CD4-positive, CD25-positive, alpha-beta regulatory T cell (primary cell): ENCODE measurements at regions not wholly inside any gene's neighbourhood (a gene's known extent, or its start where the extent isn't known, plus 50 kb on each side); places are given as distances from the start of the nearest gene placed in this dataset.

Experiments used
- ATAC-seq, 2 donors: fragments of 150-1000 bp; cut with Tn5 transposase; one replicate each; pipeline ENCODE4 v1.10.0; 2021; ENCODE audit warnings: low read depth in 2 of 2, moderate number of reproducible peaks in 2 of 2, moderate library complexity in 1 of 2
- DNase-seq, 3 donors: peaks; one replicate each; pipeline versions ENCODE4 v3.0.0 to v3.0.0-alpha.2; 2012 to 2022; ENCODE audit warnings: mixed read lengths in 1 of 3
- H3K27ac ChIP-seq: one replicate; pipeline ENCODE4 v1.7.0; 2013; ENCODE audit warnings: mild to moderate bottlenecking, low read length; ENCODE audit not compliant: insufficient read depth, poor library complexity, severe bottlenecking
- H3K27me3 ChIP-seq: one replicate; pipeline ENCODE4 v1.7.0; 2013; ENCODE audit warnings: low read length; ENCODE audit not compliant: control insufficient read depth, insufficient read depth
- H3K36me3 ChIP-seq: one replicate; pipeline ENCODE4 v1.7.0; 2013; ENCODE audit warnings: mild to moderate bottlenecking, low read length, moderate library complexity; ENCODE audit not compliant: control insufficient read depth, insufficient read depth
- H3K4me1 ChIP-seq: 2 replicates; pipeline ENCODE4 v1.7.0; 2013; ENCODE audit warnings: mild to moderate bottlenecking, low read length; ENCODE audit not compliant: insufficient read depth, control insufficient read depth, poor library complexity, severe bottlenecking
- H3K4me3 ChIP-seq: one replicate; pipeline ENCODE4 v1.7.0; 2013; ENCODE audit warnings: low read depth, mild to moderate bottlenecking, low read length, moderate library complexity
- H3K9me3 ChIP-seq, 2 experiments: 1 replicate in 1 of 2; 2 replicates in 1 of 2; pipeline ENCODE4 v1.7.0; 2013; ENCODE audit warnings: low read length in 2 of 2, mild to moderate bottlenecking in 1 of 2, moderate library complexity in 1 of 2; ENCODE audit not compliant: control insufficient read depth in 2 of 2
- H3K27ac Mint-ChIP-seq, 3 donors: one replicate each; pipeline ENCODE4 v1.8.0; 2020 to 2022; ENCODE audit warnings: mild to moderate bottlenecking in 3 of 3, mixed read lengths in 3 of 3, moderate library complexity in 2 of 3
- H3K27me3 Mint-ChIP-seq: one replicate; pipeline ENCODE4 v1.8.0; 2022; ENCODE audit warnings: mild to moderate bottlenecking, mixed read lengths
- H3K36me3 Mint-ChIP-seq: one replicate; pipeline ENCODE4 v1.8.0; 2020; ENCODE audit warnings: mixed read lengths
- H3K4me1 Mint-ChIP-seq, 4 donors: one replicate each; pipeline ENCODE4 v1.8.0; 2020 to 2022; ENCODE audit warnings: mixed read lengths in 4 of 4, mild to moderate bottlenecking in 1 of 4
- H3K4me3 Mint-ChIP-seq, 4 donors: one replicate each; pipeline ENCODE4 v1.8.0; 2020 to 2022; ENCODE audit warnings: mild to moderate bottlenecking in 4 of 4, mixed read lengths in 4 of 4, moderate library complexity in 3 of 4
- H3K9me3 Mint-ChIP-seq, 7 donors: one replicate each; pipeline ENCODE4 v1.8.0; 2020 to 2022; ENCODE audit warnings: mixed read lengths in 7 of 7, mild to moderate bottlenecking in 3 of 7, moderate library complexity in 2 of 7

GRCh38 chr2:217444932-217445331, 557.9 kb downstream of the TNS1 start:
- no peaks in the 10 kb centered on the region for H3K36me3 Mint-ChIP-seq
- H3K27ac Mint-ChIP-seq = no peak overlapping the region
- no peaks in the 10 kb centered on the region for H3K27me3 ChIP-seq

GRCh38 chr2:217444509-217444908, 558.3 kb downstream of the TNS1 start:
- Histone ChIP-seq H3K4me1 (no peaks in the 10 kb centered on the region), H3K27ac (no peak overlapping the region), H3K4me3 (no peak overlapping the region), H3K27me3 (no peaks in the 10 kb centered on the region), H3K9me3 (no peaks in the 10 kb centered on the region), H3K36me3 (no peaks in the 10 kb centered on the region)
- DNase-seq = no peak
- ATAC-seq = no peak
- H3K4me3 Mint-ChIP-seq = no peak overlapping the region
- peaks cover 0 to 4% (median 0%) of the 10 kb centered on the region in 4 donors for H3K4me1 Mint-ChIP-seq
- no peaks in the 10 kb centered on the region for H3K27me3 Mint-ChIP-seq
- peaks cover 0 to 3% (median 0%) of the 10 kb centered on the region in 7 donors for H3K9me3 Mint-ChIP-seq
- H3K27ac Mint-ChIP-seq = no peak overlapping the region
- no peaks in the 10 kb centered on the region for H3K36me3 Mint-ChIP-seq

More at GRCh38 chr2:217444932-217445331, 557.9 kb downstream of the TNS1 start:
- H3K4me1 ChIP-seq = no peaks in the 10 kb centered on the region
- H3K4me3 ChIP-seq = no peak overlapping the region
- no peaks in the 10 kb centered on the region for H3K36me3 ChIP-seq
- no peaks in the 10 kb centered on the region for H3K9me3 ChIP-seq
- ATAC-seq (no peak), DNase-seq (no peak)
- Mint-ChIP-seq H3K4me1 (peaks cover 0 to 4% (median 0%) of the 10 kb centered on the region in 4 donors), H3K4me3 (no peak overlapping the region), H3K27me3 (no peaks in the 10 kb centered on the region), H3K9me3 (peaks cover 0 to 3% (median 0%) of the 10 kb centered on the region in 7 donors)
- no peak overlapping the region for H3K27ac ChIP-seq

GRCh38 chr2:217443601-217444000, 559.2 kb downstream of the TNS1 start:
- Histone ChIP-seq H3K27me3 (no peaks in the 10 kb centered on the region), H3K36me3 (no peaks in the 10 kb centered on the region), H3K9me3 (no peaks in the 10 kb centered on the region), H3K4me1 (no peaks in the 10 kb centered on the region), H3K27ac (no peak overlapping the region), H3K4me3 (no peak overlapping the region)
- ATAC-seq (no peak), DNase-seq (no peak)
- Mint-ChIP-seq H3K27me3 (no peaks in the 10 kb centered on the region), H3K9me3 (peaks cover 0 to 3% (median 0%) of the 10 kb centered on the region in 7 donors), H3K4me1 (peaks cover 0 to 4% (median 0%) of the 10 kb centered on the region in 4 donors), H3K27ac (no peak overlapping the region), H3K36me3 (no peaks in the 10 kb centered on the region), H3K4me3 (no peak overlapping the region)

- Mint-ChIP-seq H3K36me3 (no peaks in the 10 kb centered on the region), H3K27me3 (no peaks in the 10 kb centered on the region), H3K4me3 (no peak overlapping the region), H3K27ac (no peak overlapping the region), H3K9me3 (peaks cover 0 to 1% (median 0%) of the 10 kb centered on the region in 7 donors), H3K4me1 (peaks cover 0 to 4% (median 0%) of the 10 kb centered on the region in 4 donors)
- no peaks in the 10 kb centered on the region for H3K4me1 ChIP-seq
- H3K27ac ChIP-seq = no peak overlapping the region
- ATAC-seq = no peak
- DNase-seq = no peak
- no peaks in the 10 kb centered on the region for H3K9me3 ChIP-seq
- no peaks in the 10 kb centered on the region for H3K27me3 ChIP-seq
- H3K4me3 ChIP-seq = no peak overlapping the region
- H3K36me3 ChIP-seq = no peaks in the 10 kb centered on the region
These were observed 562.8 kb downstream of the TNS1 start for GRCh38 chr2:217440000-217440399.

- H3K9me3 Mint-ChIP-seq = peaks cover 0 to 1% (median 0%) of the 10 kb centered on the region in 7 donors
- ATAC-seq = no peak
- H3K27me3 ChIP-seq = no peaks in the 10 kb centered on the region
- H3K4me1 ChIP-seq = no peaks in the 10 kb centered on the region
- H3K4me3 ChIP-seq = no peak overlapping the region
- H3K4me1 Mint-ChIP-seq = peaks cover 0 to 4% (median 0%) of the 10 kb centered on the region in 4 donors
- H3K36me3 Mint-ChIP-seq = peaks cover 1% of the 10 kb centered on the region
- H3K27ac ChIP-seq = no peak overlapping the region
- H3K9me3 ChIP-seq = no peaks in the 10 kb centered on the region
- H3K4me3 Mint-ChIP-seq = no peak overlapping the region
- H3K27me3 Mint-ChIP-seq = no peaks in the 10 kb centered on the region
- H3K36me3 ChIP-seq = no peaks in the 10 kb centered on the region
- no peak overlapping the region for H3K27ac Mint-ChIP-seq
- no peak for DNase-seq
These were observed 564.0 kb downstream of the TNS1 start for GRCh38 chr2:217438821-217439220.

GRCh38 chr2:217438136-217438535, 564.7 kb downstream of the TNS1 start:
- Histone ChIP-seq H3K27ac (no peak overlapping the region), H3K36me3 (no peaks in the 10 kb centered on the region), H3K27me3 (no peaks in the 10 kb centered on the region), H3K4me3 (no peak overlapping the region), H3K9me3 (no peaks in the 10 kb centered on the region), H3K4me1 (no peaks in the 10 kb centered on the region)
- H3K27ac Mint-ChIP-seq = no peak overlapping the region
- H3K4me3 Mint-ChIP-seq = no peak overlapping the region
- no peaks in the 10 kb centered on the region for H3K27me3 Mint-ChIP-seq
- peaks cover 0 to 4% (median 0%) of the 10 kb centered on the region in 4 donors for H3K4me1 Mint-ChIP-seq
- peaks cover 0 to 1% (median 0%) of the 10 kb centered on the region in 7 donors for H3K9me3 Mint-ChIP-seq
- DNase-seq (no peak), ATAC-seq (no peak)
- peaks cover 6% of the 10 kb centered on the region for H3K36me3 Mint-ChIP-seq

- H3K4me1 ChIP-seq = no peaks in the 10 kb centered on the region
- H3K27me3 ChIP-seq = no peaks in the 10 kb centered on the region
- DNase-seq (no peak), ATAC-seq (no peak)
- Mint-ChIP-seq H3K27me3 (no peaks in the 10 kb centered on the region), H3K9me3 (no peaks in the 10 kb centered on the region), H3K4me3 (no peak overlapping the region), H3K4me1 (peaks cover 0 to 4% (median 0%) of the 10 kb centered on the region in 4 donors), H3K27ac (no peak overlapping the region), H3K36me3 (peaks cover 6% of the 10 kb centered on the region)
- H3K36me3 ChIP-seq = no peaks in the 10 kb centered on the region
- H3K9me3 ChIP-seq = no peaks in the 10 kb centered on the region
- no peak overlapping the region for H3K4me3 ChIP-seq
- no peak overlapping the region for H3K27ac ChIP-seq
These were observed 565.4 kb downstream of the TNS1 start for GRCh38 chr2:217437290-217437870.

GRCh38 chr2:217436386-217436785, 566.4 kb downstream of the TNS1 start:
- Mint-ChIP-seq H3K36me3 (peaks cover 6% of the 10 kb centered on the region), H3K27me3 (no peaks in the 10 kb centered on the region), H3K27ac (no peak overlapping the region), H3K4me1 (no peaks in the 10 kb centered on the region), H3K4me3 (no peak overlapping the region), H3K9me3 (no peaks in the 10 kb centered on the region)
- Histone ChIP-seq H3K4me3 (no peak overlapping the region), H3K27ac (no peak overlapping the region), H3K27me3 (no peaks in the 10 kb centered on the region), H3K36me3 (no peaks in the 10 kb centered on the region), H3K9me3 (no peaks in the 10 kb centered on the region), H3K4me1 (no peaks in the 10 kb centered on the region)
- no peak for DNase-seq
- ATAC-seq = no peak
